IPS-20b (cell line): ENCODE measurements at regions not wholly inside any gene's neighbourhood (a gene's known extent, or its start where the extent isn't known, plus 50 kb on each side); places are given as distances from the start of the nearest gene placed in this dataset.

Experiments
- H3K27ac ChIP-seq: one replicate; pipeline ENCODE4 v1.5.1; 2013; ENCODE audit warnings: low read length
- H3K27me3 ChIP-seq: 2 replicates; pipeline ENCODE4 v1.6.1; 2013; ENCODE audit warnings: mild to moderate bottlenecking, low read length, inconsistent platforms; ENCODE audit not compliant: insufficient read depth
- H3K36me3 ChIP-seq: 2 replicates; pipeline ENCODE4 v1.6.1; 2013; ENCODE audit warnings: low read depth, mild to moderate bottlenecking, inconsistent platforms, low read length, moderate library complexity; ENCODE audit not compliant: insufficient read depth
- H3K4me1 ChIP-seq: 2 replicates; pipeline ENCODE4 v1.6.1; 2013; ENCODE audit warnings: mild to moderate bottlenecking, control low read depth, inconsistent platforms, low read length, moderate library complexity; ENCODE audit not compliant: insufficient read depth
- H3K4me3 ChIP-seq: 2 replicates; pipeline ENCODE4 v1.5.1; 2013; ENCODE audit warnings: mild to moderate bottlenecking, low read length, inconsistent platforms
- H3K9ac ChIP-seq: 2 replicates; pipeline ENCODE4 v1.6.1; 2013; ENCODE audit warnings: low read depth, mild to moderate bottlenecking, inconsistent platforms, low read length, moderate library complexity
- H3K9me3 ChIP-seq: 2 replicates; pipeline ENCODE4 v1.6.1; 2013; ENCODE audit warnings: mild to moderate bottlenecking, low read depth, low read length, inconsistent platforms; ENCODE audit not compliant: insufficient read depth

GRCh38 chr5:9715891-9716335 is 85.8 kb upstream of the TAS2R1 start:
- Histone ChIP-seq H3K9ac (no peak overlapping the region), H3K9me3 (no peaks in the 10 kb centered on the region), H3K4me1 (no peaks in the 10 kb centered on the region), H3K36me3 (no peaks in the 10 kb centered on the region), H3K27ac (no peak overlapping the region), H3K27me3 (no peaks in the 10 kb centered on the region), H3K4me3 (no peak overlapping the region)

GRCh38 chr5:9713959-9714586 is 83.9 kb upstream of the TAS2R1 start:
- Histone ChIP-seq H3K9me3 (no peaks in the 10 kb centered on the region), H3K27ac (no peak overlapping the region), H3K4me3 (no peak overlapping the region), H3K27me3 (no peaks in the 10 kb centered on the region), H3K9ac (no peak overlapping the region), H3K4me1 (no peaks in the 10 kb centered on the region), H3K36me3 (no peaks in the 10 kb centered on the region)

- H3K9ac ChIP-seq = no peak overlapping the region
- H3K4me3 ChIP-seq = no peak overlapping the region
- H3K27ac ChIP-seq = no peak overlapping the region
- no peaks in the 10 kb centered on the region for H3K4me1 ChIP-seq
- H3K36me3 ChIP-seq = no peaks in the 10 kb centered on the region
- H3K27me3 ChIP-seq = no peaks in the 10 kb centered on the region
- no peaks in the 10 kb centered on the region for H3K9me3 ChIP-seq
Measured at GRCh38 chr5:9713356-9713755, 83.2 kb upstream of the TAS2R1 start.

- Histone ChIP-seq H3K36me3 (no peaks in the 10 kb centered on the region), H3K9ac (no peak overlapping the region), H3K27me3 (no peaks in the 10 kb centered on the region), H3K4me1 (peaks cover 1% of the 10 kb centered on the region; the same call in 1 of the 2 replicates), H3K4me3 (no peak overlapping the region), H3K9me3 (no peaks in the 10 kb centered on the region), H3K27ac (no peak overlapping the region)
Measured at GRCh38 chr5:9712911-9713310, 82.8 kb upstream of the TAS2R1 start.

- Histone ChIP-seq H3K4me1 (peaks cover 6% of the 10 kb centered on the region; the same call in 1 of the 2 replicates), H3K9ac (no peak overlapping the region), H3K27ac (no peak overlapping the region)
Measured at GRCh38 chr5:9712506-9712905, 82.4 kb upstream of the TAS2R1 start.

GRCh38 chr5:9710069-9710468 is 79.9 kb upstream of the TAS2R1 start:
- H3K27me3 ChIP-seq = no peaks in the 10 kb centered on the region

More at GRCh38 chr5:9712506-9712905, 82.4 kb upstream of the TAS2R1 start:
- Histone ChIP-seq H3K36me3 (no peaks in the 10 kb centered on the region), H3K4me3 (no peak overlapping the region), H3K9me3 (no peaks in the 10 kb centered on the region), H3K27me3 (no peaks in the 10 kb centered on the region)

GRCh38 chr5:9707732-9708462 is 77.7 kb upstream of the TAS2R1 start:
- peaks cover 6% of the 10 kb centered on the region; the same call in 1 of the 2 replicates for H3K4me1 ChIP-seq
- no peak overlapping the region for H3K4me3 ChIP-seq
- no peaks in the 10 kb centered on the region for H3K36me3 ChIP-seq
- H3K27ac ChIP-seq = no peak overlapping the region
- H3K27me3 ChIP-seq = no peaks in the 10 kb centered on the region
- no peak overlapping the region for H3K9ac ChIP-seq
- H3K9me3 ChIP-seq = no peaks in the 10 kb centered on the region

More at GRCh38 chr5:9710069-9710468, 79.9 kb upstream of the TAS2R1 start:
- H3K9ac ChIP-seq = no peak overlapping the region
- no peaks in the 10 kb centered on the region for H3K36me3 ChIP-seq
- peaks cover 6% of the 10 kb centered on the region; the same call in 1 of the 2 replicates for H3K4me1 ChIP-seq
- H3K4me3 ChIP-seq = no peak overlapping the region
- no peaks in the 10 kb centered on the region for H3K9me3 ChIP-seq
- H3K27ac ChIP-seq = no peak overlapping the region

- no peaks in the 10 kb centered on the region for H3K36me3 ChIP-seq
- no peaks in the 10 kb centered on the region for H3K9me3 ChIP-seq
- H3K27me3 ChIP-seq = no peaks in the 10 kb centered on the region
- H3K27ac ChIP-seq = no peak overlapping the region
- no peaks in the 10 kb centered on the region for H3K4me1 ChIP-seq
- H3K4me3 ChIP-seq = no peak overlapping the region
- no peak overlapping the region for H3K9ac ChIP-seq
Measured at GRCh38 chr5:9699681-9700080, 69.5 kb upstream of the TAS2R1 start.

- no peak overlapping the region for H3K9ac ChIP-seq
- H3K36me3 ChIP-seq = no peaks in the 10 kb centered on the region
- H3K27me3 ChIP-seq = no peaks in the 10 kb centered on the region
- no peaks in the 10 kb centered on the region for H3K9me3 ChIP-seq
- no peak overlapping the region for H3K27ac ChIP-seq
- no peaks in the 10 kb centered on the region for H3K4me1 ChIP-seq
- H3K4me3 ChIP-seq = no peak overlapping the region
Measured at GRCh38 chr5:9698841-9699240, 68.7 kb upstream of the TAS2R1 start.

GRCh38 chr5:9698125-9698826 is 68.1 kb upstream of the TAS2R1 start:
- Histone ChIP-seq H3K9ac (no peak overlapping the region), H3K27ac (no peak overlapping the region), H3K27me3 (no peaks in the 10 kb centered on the region), H3K36me3 (no peaks in the 10 kb centered on the region), H3K9me3 (no peaks in the 10 kb centered on the region), H3K4me1 (no peaks in the 10 kb centered on the region), H3K4me3 (no peak overlapping the region)

GRCh38 chr5:9692576-9692975 is 62.4 kb upstream of the TAS2R1 start:
- H3K9ac ChIP-seq = no peak overlapping the region
- H3K27ac ChIP-seq = no peak overlapping the region
- no peak overlapping the region for H3K4me3 ChIP-seq
- H3K4me1 ChIP-seq = no peaks in the 10 kb centered on the region
- H3K27me3 ChIP-seq = no peaks in the 10 kb centered on the region
- 0 out of 2 replicates have a peak, but pooled peaks cover 2% of the 10 kb centered on the region for H3K9me3 ChIP-seq
- H3K36me3 ChIP-seq = no peaks in the 10 kb centered on the region
